ENCODE measurements at regions not wholly inside any gene's neighbourhood (a gene's known extent, or its start where the extent isn't known, plus 50 kb on each side); places are given as distances from the start of the nearest gene placed in this dataset.

GRCh38 chr2:193562031-193562430 lies 1367.3 kb upstream of the TMEFF2 start:
- no peaks in the 10 kb centered on the region for H3K36me3 ChIP-seq
- no peak overlapping the region for H3K4me3 ChIP-seq
- intact Hi-C loops (cut with DNase I; ENCODE audit: low total_unique reads) = no loop called here
- no peak overlapping the region for H3K27ac ChIP-seq
- no peak for TF ChIP-seq POLR2A (IDR thresholded peaks at IDR 0.05)
- no peak for TF ChIP-seq CTCF (IDR thresholded peaks at IDR 0.05)
- no peak for TF ChIP-seq POLR2AphosphoS5 (IDR thresholded peaks at IDR 0.05)
- H3K9me3 ChIP-seq = no peaks in the 10 kb centered on the region
- no peak for DNase-seq (ENCODE audit: low spot score in 2 of 2)
- H3K27me3 ChIP-seq = no peaks in the 10 kb centered on the region
- no peaks in the 10 kb centered on the region for H3K4me1 ChIP-seq

GRCh38 chr2:193561054-193561453 lies 1366.3 kb upstream of the TMEFF2 start:
- no peak overlapping the region for H3K27ac ChIP-seq
- intact Hi-C loops (cut with DNase I; ENCODE audit: low total_unique reads) = no loop called here
- no peak for DNase-seq (ENCODE audit: low spot score in 2 of 2)
- H3K27me3 ChIP-seq = no peaks in the 10 kb centered on the region
- TF ChIP-seq POLR2A (IDR thresholded peaks at IDR 0.05) (no peak), CTCF (IDR thresholded peaks at IDR 0.05) (no peak), POLR2AphosphoS5 (IDR thresholded peaks at IDR 0.05) (no peak)
- H3K4me3 ChIP-seq = no peak overlapping the region
- no peaks in the 10 kb centered on the region for H3K4me1 ChIP-seq
- H3K36me3 ChIP-seq = no peaks in the 10 kb centered on the region
- no peaks in the 10 kb centered on the region for H3K9me3 ChIP-seq

GRCh38 chr2:193556766-193557470 lies 1362.2 kb upstream of the TMEFF2 start:
- Histone ChIP-seq H3K4me3 (no peak overlapping the region), H3K9me3 (no peaks in the 10 kb centered on the region), H3K4me1 (no peaks in the 10 kb centered on the region), H3K36me3 (no peaks in the 10 kb centered on the region), H3K27me3 (no peaks in the 10 kb centered on the region), H3K27ac (no peak overlapping the region)
- TF ChIP-seq POLR2A (IDR thresholded peaks at IDR 0.05) = no peak
- TF ChIP-seq POLR2AphosphoS5 (IDR thresholded peaks at IDR 0.05) = no peak
- TF ChIP-seq CTCF (IDR thresholded peaks at IDR 0.05) = no peak
- DNase-seq (ENCODE audit: low spot score in 2 of 2) = no peak
- intact Hi-C loops (cut with DNase I; ENCODE audit: low total_unique reads) = no loop called here

GRCh38 chr2:193549661-193550060 lies 1354.9 kb upstream of the TMEFF2 start:
- intact Hi-C loops (cut with DNase I; ENCODE audit: low total_unique reads) = no loop called here
- H3K27me3 ChIP-seq = no peaks in the 10 kb centered on the region
- H3K4me1 ChIP-seq = no peaks in the 10 kb centered on the region
- no peak overlapping the region for H3K4me3 ChIP-seq
- no peak for DNase-seq (ENCODE audit: low spot score in 2 of 2)
- H3K36me3 ChIP-seq = no peaks in the 10 kb centered on the region
- no peak overlapping the region for H3K27ac ChIP-seq
- H3K9me3 ChIP-seq = peaks cover 0 to 14% of the 10 kb centered on the region in 2 donors
- no peak for TF ChIP-seq POLR2A (IDR thresholded peaks at IDR 0.05)
- TF ChIP-seq POLR2AphosphoS5 (IDR thresholded peaks at IDR 0.05) = no peak
- TF ChIP-seq CTCF (IDR thresholded peaks at IDR 0.05) = no peak

DNA sequence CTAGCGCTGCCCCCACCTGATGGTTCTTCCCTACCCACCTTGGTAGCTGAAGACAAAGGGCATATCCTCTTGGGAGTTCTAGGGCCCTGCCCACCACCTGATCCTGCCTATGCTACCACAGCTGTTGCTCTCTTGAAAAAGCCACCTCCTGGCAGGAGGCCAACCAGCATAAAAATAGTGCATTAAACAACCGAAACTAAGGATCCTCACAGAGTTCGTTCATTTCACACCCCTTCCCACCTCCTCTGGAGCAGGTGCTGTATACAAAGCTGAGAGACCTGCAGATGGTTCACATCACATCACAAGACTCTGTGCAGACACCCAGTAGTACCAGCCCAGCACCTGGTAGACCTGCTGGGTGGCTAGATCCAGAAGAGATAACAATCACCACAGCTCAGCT lies 1348.0 kb upstream of the TMEFF2 start:
- intact Hi-C loops (cut with DNase I; ENCODE audit: low total_unique reads) = no loop called here

More for the DNA sequence above, 1348.0 kb upstream of the TMEFF2 start:
- H3K27me3 ChIP-seq = no peaks in the 10 kb centered on the region
- no peaks in the 10 kb centered on the region for H3K36me3 ChIP-seq
- no peak for TF ChIP-seq CTCF (IDR thresholded peaks at IDR 0.05)
- TF ChIP-seq POLR2AphosphoS5 (IDR thresholded peaks at IDR 0.05) = no peak
- TF ChIP-seq POLR2A (IDR thresholded peaks at IDR 0.05) = no peak
- no peak for DNase-seq (ENCODE audit: low spot score in 2 of 2)
- peaks cover 3 to 5% of the 10 kb centered on the region in 2 donors for H3K9me3 ChIP-seq
- no peak overlapping the region for H3K4me3 ChIP-seq
- no peak overlapping the region for H3K27ac ChIP-seq
- H3K4me1 ChIP-seq = no peaks in the 10 kb centered on the region

Measured in breast epithelium (tissue), 4 donors.